ENCODE measurements at regions not wholly inside any gene's neighbourhood (a gene's known extent, or its start where the extent isn't known, plus 50 kb on each side); places are given as distances from the start of the nearest gene placed in this dataset.

DNA sequence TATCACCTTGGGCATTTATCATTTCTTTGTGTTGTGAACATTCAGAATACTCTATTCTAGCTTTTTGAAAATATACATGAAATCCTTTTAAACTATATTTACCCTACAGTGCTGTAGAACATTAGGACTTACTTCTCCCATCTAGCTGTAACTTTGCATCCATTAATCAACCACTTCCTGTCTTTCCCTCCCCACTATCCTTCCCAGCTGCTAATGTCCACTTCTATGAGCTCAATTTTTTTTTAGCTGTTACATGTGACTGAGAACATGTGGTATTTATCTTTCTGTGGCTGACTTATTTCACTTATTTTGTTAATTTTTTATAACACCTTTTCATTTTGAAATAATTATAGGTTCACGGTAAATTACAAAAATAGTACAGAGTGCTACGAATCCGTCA is 136.0 kb downstream of the LMNTD1 start:
- TF ChIP-seq EZH2phosphoT487 (IDR thresholded peaks at IDR 0.05; ENCODE audit: low read length), result no peak
- TF ChIP-seq, protein P1, sequence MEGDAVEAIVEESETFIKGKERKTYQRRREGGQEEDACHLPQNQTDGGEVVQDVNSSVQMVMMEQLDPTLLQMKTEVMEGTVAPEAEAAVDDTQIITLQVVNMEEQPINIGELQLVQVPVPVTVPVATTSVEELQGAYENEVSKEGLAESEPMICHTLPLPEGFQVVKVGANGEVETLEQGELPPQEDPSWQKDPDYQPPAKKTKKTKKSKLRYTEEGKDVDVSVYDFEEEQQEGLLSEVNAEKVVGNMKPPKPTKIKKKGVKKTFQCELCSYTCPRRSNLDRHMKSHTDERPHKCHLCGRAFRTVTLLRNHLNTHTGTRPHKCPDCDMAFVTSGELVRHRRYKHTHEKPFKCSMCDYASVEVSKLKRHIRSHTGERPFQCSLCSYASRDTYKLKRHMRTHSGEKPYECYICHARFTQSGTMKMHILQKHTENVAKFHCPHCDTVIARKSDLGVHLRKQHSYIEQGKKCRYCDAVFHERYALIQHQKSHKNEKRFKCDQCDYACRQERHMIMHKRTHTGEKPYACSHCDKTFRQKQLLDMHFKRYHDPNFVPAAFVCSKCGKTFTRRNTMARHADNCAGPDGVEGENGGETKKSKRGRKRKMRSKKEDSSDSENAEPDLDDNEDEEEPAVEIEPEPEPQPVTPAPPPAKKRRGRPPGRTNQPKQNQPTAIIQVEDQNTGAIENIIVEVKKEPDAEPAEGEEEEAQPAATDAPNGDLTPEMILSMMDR (IDR thresholded peaks at IDR 0.05; ENCODE audit: low read length), result no peak

All from MM.1S (cell line).